WTC11 (cell line): ENCODE measurements at regions not wholly inside any gene's neighbourhood (a gene's known extent, or its start where the extent isn't known, plus 50 kb on each side); places are given as distances from the start of the nearest gene placed in this dataset.
"Not testable (repeated sequence)": the region's sequence is repeated elsewhere in the genome, so short reads cannot be mapped to it uniquely, and the experiment has no call there.

ENCODE experiments used
- FOXP1 ChIP-seq: sonication (generic); formaldehyde crosslinking; IDR thresholded peaks from 2 replicates; pipeline ENCODE4 v1.8.0; 2022; ENCODE audit warnings: missing genetic modification reagents, mild to moderate bottlenecking, moderate library complexity, borderline replicate concordance
- NFYB ChIP-seq: sonication (generic); formaldehyde crosslinking; conservative IDR thresholded peaks from 2 replicates; pipeline ENCODE4 v1.8.0; 2022; ENCODE audit warnings: low read depth, missing genetic modification reagents
- NR1H2 ChIP-seq: sonication (generic); formaldehyde crosslinking; IDR thresholded peaks from 2 replicates; pipeline ENCODE4 v1.9.0; 2021; ENCODE audit warnings: mild to moderate bottlenecking, moderate library complexity, missing genetic modification reagents
- NR2C2 ChIP-seq: sonication (generic); formaldehyde crosslinking; IDR thresholded peaks from 2 replicates; pipeline ENCODE4 v1.8.0; 2022; ENCODE audit warnings: mild to moderate bottlenecking, missing genetic modification reagents
- NR3C1 ChIP-seq: sonication (generic); formaldehyde crosslinking; conservative IDR thresholded peaks from 2 replicates; pipeline ENCODE4 v1.8.1; 2023; ENCODE audit warnings: low read depth, mild to moderate bottlenecking, missing genetic modification reagents
- SMAD3 ChIP-seq: sonication (generic); formaldehyde crosslinking; IDR thresholded peaks from 2 replicates; pipeline ENCODE4 v1.8.0; 2022; ENCODE audit warnings: missing genetic modification reagents, mild to moderate bottlenecking, borderline replicate concordance
- TCF7 ChIP-seq: sonication (generic); formaldehyde crosslinking; IDR thresholded peaks from 2 replicates; pipeline ENCODE4 v1.8.0; 2022; ENCODE audit warnings: mild to moderate bottlenecking, low read depth, missing genetic modification reagents, moderate library complexity
- TF ChIP-seq, protein P1 (sequence below): fragments of 200-600 bp; IDR thresholded peaks from 2 replicates; pipeline ENCODE4 v1.8.0; 2022; ENCODE audit warnings: antibody characterized with exemption
- TF ChIP-seq, protein P2 (sequence below): sonication (generic); formaldehyde crosslinking; IDR thresholded peaks from 2 replicates; pipeline ENCODE4 v1.8.0; 2023; ENCODE audit warnings: missing genetic modification reagents, mild to moderate bottlenecking, borderline replicate concordance
- TF ChIP-seq, protein P3 (sequence below): sonication (generic); formaldehyde crosslinking; IDR thresholded peaks from 2 replicates; pipeline ENCODE4 v1.8.0; 2022; ENCODE audit warnings: mild to moderate bottlenecking, missing genetic modification reagents
- TF ChIP-seq, protein P4 (sequence below): sonication (generic); formaldehyde crosslinking; IDR thresholded peaks from 2 replicates; pipeline ENCODE4 v1.8.1; 2023; ENCODE audit warnings: mild to moderate bottlenecking, missing genetic modification reagents
- TF ChIP-seq, protein P5 (sequence below): sonication (generic); formaldehyde crosslinking; IDR thresholded peaks from 2 replicates; pipeline ENCODE4 v1.8.1; 2023; ENCODE audit warnings: mild to moderate bottlenecking, moderate library complexity, missing genetic modification reagents

DNA sequence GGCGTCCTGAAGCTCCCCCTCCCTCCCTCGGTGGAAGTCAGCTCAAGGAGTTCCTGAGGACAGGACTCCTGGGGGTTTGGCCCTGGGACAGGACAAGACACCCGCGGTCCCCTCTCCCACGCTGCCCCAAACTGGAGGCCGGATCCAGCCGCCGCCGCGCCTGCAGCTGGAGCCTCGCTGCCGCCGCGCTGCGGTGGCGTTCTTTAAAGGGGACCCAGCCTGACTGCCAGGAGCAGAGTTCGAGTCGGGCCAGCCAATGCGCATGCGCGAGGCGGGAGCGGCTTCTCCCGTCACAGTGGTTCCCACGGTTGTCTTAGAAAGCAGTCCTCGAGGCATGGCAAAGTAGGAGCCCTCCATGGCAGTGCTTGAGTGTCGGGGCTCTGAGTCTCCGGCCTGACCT, 362.7 kb upstream of the ZNF337 start:
- not testable (repeated sequence) for TF ChIP-seq SMAD3 (CRISPR knock-in tag); NR1H2 (CRISPR knock-in tag); NFYB (CRISPR knock-in tag); FOXP1 (CRISPR knock-in tag); NR3C1 (CRISPR knock-in tag); NR2C2; TCF7 (CRISPR knock-in tag)
- TF ChIP-seq, protein P1, sequence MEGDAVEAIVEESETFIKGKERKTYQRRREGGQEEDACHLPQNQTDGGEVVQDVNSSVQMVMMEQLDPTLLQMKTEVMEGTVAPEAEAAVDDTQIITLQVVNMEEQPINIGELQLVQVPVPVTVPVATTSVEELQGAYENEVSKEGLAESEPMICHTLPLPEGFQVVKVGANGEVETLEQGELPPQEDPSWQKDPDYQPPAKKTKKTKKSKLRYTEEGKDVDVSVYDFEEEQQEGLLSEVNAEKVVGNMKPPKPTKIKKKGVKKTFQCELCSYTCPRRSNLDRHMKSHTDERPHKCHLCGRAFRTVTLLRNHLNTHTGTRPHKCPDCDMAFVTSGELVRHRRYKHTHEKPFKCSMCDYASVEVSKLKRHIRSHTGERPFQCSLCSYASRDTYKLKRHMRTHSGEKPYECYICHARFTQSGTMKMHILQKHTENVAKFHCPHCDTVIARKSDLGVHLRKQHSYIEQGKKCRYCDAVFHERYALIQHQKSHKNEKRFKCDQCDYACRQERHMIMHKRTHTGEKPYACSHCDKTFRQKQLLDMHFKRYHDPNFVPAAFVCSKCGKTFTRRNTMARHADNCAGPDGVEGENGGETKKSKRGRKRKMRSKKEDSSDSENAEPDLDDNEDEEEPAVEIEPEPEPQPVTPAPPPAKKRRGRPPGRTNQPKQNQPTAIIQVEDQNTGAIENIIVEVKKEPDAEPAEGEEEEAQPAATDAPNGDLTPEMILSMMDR: not testable (repeated sequence)
- TF ChIP-seq, protein P2, sequence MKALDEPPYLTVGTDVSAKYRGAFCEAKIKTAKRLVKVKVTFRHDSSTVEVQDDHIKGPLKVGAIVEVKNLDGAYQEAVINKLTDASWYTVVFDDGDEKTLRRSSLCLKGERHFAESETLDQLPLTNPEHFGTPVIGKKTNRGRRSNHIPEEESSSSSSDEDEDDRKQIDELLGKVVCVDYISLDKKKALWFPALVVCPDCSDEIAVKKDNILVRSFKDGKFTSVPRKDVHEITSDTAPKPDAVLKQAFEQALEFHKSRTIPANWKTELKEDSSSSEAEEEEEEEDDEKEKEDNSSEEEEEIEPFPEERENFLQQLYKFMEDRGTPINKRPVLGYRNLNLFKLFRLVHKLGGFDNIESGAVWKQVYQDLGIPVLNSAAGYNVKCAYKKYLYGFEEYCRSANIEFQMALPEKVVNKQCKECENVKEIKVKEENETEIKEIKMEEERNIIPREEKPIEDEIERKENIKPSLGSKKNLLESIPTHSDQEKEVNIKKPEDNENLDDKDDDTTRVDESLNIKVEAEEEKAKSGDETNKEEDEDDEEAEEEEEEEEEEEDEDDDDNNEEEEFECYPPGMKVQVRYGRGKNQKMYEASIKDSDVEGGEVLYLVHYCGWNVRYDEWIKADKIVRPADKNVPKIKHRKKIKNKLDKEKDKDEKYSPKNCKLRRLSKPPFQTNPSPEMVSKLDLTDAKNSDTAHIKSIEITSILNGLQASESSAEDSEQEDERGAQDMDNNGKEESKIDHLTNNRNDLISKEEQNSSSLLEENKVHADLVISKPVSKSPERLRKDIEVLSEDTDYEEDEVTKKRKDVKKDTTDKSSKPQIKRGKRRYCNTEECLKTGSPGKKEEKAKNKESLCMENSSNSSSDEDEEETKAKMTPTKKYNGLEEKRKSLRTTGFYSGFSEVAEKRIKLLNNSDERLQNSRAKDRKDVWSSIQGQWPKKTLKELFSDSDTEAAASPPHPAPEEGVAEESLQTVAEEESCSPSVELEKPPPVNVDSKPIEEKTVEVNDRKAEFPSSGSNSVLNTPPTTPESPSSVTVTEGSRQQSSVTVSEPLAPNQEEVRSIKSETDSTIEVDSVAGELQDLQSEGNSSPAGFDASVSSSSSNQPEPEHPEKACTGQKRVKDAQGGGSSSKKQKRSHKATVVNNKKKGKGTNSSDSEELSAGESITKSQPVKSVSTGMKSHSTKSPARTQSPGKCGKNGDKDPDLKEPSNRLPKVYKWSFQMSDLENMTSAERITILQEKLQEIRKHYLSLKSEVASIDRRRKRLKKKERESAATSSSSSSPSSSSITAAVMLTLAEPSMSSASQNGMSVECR (CRISPR knock-in tag): not testable (repeated sequence)
- TF ChIP-seq, protein P3, sequence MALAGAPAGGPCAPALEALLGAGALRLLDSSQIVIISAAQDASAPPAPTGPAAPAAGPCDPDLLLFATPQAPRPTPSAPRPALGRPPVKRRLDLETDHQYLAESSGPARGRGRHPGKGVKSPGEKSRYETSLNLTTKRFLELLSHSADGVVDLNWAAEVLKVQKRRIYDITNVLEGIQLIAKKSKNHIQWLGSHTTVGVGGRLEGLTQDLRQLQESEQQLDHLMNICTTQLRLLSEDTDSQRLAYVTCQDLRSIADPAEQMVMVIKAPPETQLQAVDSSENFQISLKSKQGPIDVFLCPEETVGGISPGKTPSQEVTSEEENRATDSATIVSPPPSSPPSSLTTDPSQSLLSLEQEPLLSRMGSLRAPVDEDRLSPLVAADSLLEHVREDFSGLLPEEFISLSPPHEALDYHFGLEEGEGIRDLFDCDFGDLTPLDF (CRISPR knock-in tag): not testable (repeated sequence)
- TF ChIP-seq, protein P4, sequence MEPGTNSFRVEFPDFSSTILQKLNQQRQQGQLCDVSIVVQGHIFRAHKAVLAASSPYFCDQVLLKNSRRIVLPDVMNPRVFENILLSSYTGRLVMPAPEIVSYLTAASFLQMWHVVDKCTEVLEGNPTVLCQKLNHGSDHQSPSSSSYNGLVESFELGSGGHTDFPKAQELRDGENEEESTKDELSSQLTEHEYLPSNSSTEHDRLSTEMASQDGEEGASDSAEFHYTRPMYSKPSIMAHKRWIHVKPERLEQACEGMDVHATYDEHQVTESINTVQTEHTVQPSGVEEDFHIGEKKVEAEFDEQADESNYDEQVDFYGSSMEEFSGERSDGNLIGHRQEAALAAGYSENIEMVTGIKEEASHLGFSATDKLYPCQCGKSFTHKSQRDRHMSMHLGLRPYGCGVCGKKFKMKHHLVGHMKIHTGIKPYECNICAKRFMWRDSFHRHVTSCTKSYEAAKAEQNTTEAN: not testable (repeated sequence)
- TF ChIP-seq, protein P5, sequence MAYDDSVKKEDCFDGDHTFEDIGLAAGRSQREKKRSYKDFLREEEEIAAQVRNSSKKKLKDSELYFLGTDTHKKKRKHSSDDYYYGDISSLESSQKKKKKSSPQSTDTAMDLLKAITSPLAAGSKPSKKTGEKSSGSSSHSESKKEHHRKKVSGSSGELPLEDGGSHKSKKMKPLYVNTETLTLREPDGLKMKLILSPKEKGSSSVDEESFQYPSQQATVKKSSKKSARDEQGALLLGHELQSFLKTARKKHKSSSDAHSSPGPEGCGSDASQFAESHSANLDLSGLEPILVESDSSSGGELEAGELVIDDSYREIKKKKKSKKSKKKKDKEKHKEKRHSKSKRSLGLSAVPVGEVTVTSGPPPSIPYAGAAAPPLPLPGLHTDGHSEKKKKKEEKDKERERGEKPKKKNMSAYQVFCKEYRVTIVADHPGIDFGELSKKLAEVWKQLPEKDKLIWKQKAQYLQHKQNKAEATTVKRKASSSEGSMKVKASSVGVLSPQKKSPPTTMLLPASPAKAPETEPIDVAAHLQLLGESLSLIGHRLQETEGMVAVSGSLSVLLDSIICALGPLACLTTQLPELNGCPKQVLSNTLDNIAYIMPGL: not testable (repeated sequence)
